Stimulated activated CD8-positive, alpha-beta memory T cell treated with anti-CD3 and anti-CD28 coated beads, Interleukin-12 subunit alpha, Interleukin-12 subunit beta, amount 100 ng/mL, for 1 hour (primary cell): ENCODE measurements at regions not wholly inside any gene's neighbourhood (a gene's known extent, or its start where the extent isn't known, plus 50 kb on each side); places are given as distances from the start of the nearest gene placed in this dataset.
"Not testable (repeated sequence)": the region's sequence is repeated elsewhere in the genome, so short reads cannot be mapped to it uniquely, and the experiment has no call there.

ENCODE experiments used
- DNase-seq: peaks from one replicate; pipeline ENCODE4 v3.0.0-alpha.2; 2020; ENCODE audit warnings: low read depth

DNA sequence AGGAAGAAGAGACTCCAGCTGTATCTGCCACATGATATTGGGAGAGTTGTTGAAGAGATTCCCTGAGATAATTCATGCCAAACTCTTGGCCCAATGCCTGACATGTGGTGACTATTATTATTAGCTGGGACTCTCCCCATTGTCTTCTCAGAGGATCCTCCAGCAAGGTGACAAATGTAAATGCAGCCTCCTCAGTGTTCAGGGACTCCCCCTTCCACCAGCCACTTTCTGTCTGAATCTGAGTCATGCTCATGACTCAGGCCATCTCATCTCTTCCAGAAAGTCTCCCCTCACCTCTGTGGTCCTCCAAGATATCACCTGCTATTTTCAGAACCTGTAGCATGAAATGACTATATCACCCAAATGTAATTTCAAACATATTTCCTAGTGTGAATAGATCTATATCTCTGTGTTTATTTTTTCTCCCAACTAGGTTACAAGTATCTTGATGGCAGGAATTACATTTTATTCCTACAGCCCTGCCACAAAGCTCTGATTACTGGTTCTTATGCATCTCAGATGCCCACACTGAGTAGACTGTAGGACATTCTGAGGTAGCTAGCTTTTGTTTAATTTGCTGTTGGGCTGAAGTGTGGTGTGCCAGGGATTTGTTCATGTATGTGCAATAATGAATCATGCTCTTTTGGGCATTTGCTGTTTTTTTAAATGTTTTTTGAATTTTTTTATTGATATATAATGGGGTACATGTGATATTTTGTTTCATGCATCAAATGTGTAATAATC is 126.6 kb upstream of the IL12B start:
- no peak for DNase-seq

DNA sequence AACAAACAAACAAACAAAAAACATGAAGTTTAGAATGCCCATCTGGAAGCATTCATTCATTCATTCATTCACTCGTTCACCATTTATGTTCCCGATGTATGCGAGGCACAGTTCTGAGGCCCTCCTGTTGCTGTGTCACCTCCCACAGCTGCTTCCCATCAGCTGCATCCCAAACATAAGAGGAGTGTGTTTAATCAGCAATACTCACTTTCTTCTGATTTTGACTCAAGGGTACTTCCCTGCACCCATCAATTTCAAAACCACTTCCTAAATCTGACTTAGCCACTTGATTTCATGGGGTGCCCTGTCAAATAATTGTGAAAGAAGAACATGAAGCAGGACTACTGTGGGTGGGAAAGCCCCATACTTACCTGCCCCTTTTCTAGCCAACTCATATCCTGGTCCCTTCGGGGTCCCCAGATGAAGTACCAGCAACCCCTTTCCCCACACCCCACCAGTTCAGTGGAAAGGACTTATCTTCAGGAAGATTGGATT is 128.0 kb upstream of the IL12B start:
- DNase-seq: no peak

DNA sequence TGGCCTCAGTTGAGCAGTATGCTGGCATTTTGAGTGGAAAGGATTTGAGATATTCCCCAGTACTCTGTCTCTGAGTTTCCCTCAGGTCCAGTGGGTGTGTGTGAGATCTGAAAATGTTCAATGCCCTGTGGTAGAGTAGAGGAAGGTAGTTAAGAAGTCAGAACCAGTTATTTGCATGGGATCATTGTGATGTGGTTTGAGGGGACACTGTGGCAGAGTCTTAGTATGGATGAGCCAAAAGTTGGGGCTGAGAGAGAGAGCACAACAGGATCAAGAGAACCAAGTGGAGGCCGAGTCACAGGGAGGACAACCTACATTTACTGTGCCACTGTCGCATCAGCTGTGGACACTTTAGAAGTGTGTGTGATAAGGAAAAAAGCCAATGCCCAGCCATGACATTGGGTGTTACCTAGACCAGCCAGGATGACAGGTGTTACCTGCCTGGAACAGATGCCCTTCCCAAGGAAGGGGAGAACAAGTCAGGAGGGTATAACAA is 128.9 kb upstream of the IL12B start:
- no peak for DNase-seq

DNA sequence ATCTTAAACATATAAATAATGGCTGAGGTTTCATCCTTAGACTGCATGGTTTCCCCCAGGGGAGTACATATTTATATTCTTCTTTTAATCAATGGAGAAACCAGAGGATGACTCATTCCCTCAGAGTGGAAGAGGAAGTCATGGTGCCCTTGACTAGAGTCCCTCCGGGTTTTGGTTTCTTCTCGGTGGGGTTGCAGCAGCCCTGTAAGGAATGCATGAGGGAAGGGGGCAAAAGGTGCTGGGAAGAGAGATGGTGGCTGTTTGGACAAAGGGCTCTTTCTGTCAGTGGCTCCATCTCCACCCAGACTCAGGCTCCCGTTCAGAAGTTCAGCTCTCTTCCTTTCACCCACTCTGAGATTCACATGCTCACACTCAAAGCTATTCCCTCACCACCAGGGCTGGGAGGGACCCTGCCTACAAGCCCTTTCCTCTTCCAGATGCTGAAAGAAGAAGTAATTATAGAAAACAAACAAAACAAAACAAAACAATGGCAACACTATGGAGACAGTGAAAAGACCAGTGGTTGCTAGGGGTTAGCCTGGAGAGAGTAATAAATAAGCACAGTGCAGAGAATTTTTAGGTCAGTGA is 129.8 kb upstream of the IL12B start:
- no peak for DNase-seq

DNA sequence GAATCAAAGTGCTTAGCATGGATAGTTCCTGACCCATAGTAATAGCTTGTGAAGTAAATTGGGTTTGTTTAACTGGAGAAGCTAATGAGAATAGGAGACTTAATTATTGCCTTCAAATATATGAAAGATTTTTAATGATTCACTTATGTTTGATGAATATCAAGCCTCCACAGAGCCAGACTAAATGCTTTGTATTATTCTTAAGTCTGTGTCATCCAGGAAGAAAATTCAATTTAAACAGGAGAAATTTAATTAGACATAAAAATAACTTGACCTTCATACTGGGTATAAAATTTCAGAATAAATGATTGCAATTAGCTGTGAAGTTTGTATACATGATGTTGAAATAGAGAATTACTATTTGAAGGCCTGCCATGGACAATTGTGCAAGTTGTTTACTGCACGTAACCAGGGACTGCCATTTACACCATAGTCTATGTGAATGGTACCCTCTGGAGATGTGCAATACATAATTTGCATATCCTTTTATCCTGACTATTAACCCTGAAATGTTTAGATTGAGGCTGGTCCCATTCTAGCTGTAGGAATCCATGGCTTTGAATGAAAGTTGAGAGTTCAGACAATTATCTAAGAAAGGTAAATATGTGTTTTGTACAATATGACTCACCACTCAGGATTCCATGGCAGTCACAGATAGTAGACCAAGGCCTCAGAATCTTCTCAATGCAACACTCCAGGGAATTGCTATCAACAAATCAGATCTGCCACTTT is 133.5 kb upstream of the IL12B start:
- no peak for DNase-seq

DNA sequence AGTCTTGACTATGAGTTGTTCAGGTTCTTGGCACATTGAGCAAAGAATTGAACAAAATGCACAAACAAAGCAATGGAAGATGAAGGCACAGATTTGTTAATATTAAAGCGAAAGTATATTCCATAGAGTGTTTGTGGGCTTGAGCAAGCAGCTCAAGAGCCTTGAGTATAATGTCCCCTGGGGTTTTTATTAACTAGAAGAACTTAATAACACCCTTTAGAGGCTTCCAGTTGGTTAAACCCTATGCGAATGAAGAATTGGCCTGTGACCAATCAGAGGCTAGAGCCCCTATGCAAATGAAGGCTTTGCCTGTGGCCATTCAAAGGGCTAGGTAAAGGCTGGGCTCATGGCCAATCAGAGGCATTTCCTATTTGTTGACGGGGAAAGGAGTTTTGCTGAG is 135.3 kb upstream of the IL12B start:
- no peak for DNase-seq

DNA sequence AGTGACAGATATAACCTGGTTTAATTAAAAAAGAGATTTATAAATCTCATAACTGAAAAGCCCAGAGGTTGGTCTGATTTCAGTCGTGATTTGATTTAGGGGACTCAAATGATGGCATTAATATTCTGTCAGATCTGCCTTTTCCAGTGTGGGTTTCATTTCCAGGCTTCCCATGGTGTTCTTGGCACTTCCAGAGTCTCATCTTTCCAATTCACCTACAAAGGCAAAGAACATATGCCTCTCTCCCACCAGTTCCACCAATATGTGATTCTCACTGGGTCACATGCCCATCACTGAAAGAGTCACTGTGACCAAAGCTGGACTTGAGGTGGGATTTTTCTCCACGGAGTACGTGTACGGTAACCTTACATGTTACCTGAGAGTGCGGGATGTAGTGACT is 137.4 kb upstream of the IL12B start:
- no peak for DNase-seq

DNA sequence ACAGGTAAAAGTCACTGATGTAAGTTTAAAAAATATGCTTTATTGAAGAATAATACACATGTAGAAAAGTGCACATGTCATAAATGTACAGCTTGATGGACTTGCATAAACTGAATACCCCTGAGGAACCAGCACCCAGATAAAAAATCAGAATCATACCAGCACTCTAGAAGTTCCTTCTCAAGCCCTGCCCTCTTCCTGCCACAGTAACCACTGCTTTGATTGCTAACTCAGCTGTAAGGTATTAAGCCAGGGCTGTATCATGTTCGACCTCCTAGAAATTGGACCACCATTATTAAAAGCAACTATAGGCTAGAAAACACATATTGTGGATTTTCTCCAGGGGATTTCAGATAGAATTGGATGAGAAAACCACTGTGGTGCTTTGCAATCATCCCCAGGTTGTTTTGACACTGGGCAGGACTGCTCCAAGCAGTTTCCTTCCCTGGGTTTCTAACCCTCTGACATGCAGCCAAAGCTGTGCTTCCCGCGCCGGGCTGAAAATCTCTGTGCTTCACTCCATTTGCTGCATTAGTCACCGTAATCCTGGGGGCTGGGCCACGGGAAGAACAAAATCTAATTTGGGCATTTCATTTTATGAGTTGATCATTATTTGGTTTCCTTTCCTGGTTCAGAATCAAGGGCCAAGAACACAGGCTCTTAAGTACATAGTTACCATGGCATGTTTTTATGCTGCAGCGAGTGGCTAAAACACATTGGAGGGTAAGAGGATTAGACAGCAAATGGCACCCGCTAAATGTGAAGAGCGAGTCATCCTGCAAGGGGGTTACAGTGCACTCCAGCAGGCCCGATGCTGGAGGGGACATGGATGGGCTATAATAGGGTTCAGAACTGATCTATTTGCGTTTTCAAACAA is 139.4 kb upstream of the IL12B start:
- DNase-seq: no peak

DNA sequence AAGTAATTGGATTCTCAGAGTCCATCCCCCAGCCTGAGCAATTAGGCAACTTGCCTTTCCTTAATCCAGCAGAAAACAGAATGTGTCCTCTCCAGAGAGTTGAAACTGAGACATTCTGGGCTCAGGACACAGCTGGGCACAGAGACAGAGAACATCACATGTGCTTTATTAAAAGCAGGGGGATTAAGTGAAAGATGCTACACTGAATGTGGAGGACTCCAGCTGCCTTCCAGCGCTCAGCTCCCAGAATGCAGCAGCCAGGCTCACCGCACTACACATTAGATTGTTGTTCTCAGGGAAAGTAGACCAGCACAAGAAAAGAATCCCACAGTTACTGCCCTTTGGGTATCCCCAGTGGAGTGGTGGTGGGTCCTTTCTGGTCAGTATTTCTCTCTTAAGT is 141.6 kb upstream of the IL12B start:
- DNase-seq: no peak

DNA sequence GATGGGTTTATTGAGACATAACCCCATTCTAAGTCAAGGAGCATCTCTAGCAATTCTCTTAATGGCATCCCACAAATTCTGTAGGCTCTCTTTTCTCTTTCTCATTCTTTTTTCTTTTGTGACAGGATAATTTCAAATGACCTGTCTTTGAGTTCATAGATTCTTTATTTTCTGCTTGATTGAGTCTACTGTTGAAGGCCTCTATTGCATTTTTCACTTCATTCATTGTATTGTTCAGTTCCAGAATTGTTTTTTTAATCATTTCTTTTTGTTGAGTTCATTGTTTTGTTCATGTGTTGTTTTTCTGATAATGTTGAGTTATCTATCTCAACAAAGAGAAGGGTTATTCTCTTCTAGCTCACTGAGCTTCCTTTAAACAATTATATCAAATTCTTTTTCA is 144.7 kb upstream of the IL12B start:
- no peak for DNase-seq

DNA sequence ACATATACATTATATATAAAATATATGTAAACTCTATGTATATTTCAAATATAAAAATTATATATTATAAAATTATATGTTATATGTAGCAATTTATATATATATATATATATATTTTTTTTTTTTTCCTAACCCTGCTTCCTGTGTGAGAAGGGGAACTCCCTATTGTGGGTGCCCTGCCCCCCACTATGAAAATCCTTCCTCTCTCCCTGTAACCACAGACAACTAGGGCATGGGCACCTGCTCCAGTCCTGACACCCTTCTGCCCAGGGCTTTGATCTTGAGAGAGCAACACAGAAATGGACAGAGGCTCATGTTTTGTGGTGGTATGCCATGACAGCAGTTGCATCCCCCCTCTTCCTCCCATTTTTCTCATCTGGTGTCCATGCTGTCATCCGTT is 148.7 kb upstream of the IL12B start:
- no peak for DNase-seq

DNA sequence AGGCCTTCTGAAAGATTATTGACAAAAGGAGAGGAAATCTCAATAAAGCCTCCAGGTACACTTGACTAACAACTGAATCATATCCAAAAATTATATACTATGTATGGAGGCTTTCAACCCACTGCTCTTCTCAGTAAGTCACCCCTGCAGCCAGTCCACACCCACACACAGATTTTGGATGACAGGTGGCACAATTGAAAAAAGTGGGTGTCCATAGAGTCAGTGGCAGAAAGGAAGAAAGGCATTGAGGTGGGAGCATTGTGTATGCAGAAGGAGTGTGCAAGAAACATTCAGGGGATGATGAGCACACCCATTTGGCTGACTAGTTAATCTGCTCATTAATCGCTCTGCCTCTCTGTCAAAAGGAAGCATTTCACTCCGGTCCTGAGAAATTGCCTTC is 150.6 kb upstream of the IL12B start:
- DNase-seq: no peak

DNA sequence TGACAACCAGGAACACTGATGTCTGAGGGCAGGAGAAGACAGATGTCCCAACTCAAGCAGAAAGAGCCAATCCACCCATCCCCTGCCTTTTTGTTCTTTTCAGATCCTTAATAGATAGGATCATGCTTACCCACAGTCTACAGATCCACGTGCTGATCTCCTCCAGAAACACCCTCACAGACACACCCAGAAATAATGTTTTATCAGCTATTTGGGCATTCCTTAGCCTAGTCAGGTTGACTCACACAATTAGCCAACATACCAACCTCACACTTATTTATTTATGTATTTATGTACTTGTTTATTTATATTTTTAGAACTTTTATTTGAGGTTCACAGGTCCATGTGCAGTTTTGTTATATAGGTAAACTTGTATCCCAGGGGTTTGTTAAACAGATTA is 151.5 kb upstream of the IL12B start:
- DNase-seq: no peak

DNA sequence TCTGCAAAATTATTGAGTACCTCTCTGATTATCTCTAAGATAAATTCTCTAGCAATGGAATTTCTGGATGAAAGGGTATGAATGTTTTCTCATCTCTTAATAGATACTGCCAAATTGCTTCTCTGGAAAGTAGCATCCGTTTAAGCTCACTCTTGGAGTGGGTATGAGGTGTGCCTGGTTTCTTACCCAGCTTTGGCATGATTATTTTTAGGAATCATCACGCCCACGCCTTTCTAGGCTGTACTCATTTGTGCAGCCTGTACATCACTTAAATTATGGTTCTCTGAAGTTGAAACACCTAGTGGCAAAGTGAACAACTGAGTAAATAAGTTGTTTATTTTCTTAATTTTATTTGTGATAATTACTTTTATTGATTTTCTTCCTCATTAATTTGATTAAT is 156.5 kb upstream of the IL12B start:
- DNase-seq: no peak

DNA sequence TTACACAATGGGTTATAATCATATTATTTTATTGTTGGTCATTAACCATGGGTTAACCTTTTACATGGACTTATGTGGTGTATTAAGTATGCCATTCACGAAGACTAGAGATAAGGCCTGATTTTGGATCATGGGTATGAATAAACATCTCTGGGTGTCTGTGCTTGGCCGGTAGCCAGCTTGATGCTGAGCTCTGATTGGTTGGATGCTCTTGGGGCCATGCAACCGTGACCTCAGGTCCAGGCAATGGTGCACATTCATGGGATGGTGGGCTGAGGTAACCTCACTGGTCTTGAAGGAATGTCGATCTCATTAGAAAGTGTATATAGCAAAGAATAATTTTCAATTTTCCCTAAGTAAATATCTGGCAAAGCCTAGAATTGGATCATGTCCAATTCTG is 158.2 kb upstream of the IL12B start:
- no peak for DNase-seq

DNA sequence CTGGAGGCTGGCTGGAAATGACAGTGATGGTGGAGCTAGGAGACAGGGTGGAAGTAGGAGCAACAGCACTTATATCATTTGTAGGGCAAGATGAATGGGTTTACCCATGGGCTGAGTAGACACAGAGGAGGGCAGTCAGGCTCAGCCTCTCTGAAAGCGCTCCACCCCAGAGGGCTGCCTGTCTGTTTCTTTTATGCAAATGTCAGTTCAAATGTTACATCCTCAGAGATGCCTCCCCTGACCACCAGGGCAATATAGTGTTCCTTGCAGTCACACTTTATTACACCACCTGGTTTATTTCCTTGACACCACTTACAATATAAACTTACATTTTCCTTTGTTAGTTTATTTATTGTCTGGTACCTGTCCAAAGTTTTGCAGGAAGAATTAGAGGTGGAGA is 159.5 kb upstream of the IL12B start:
- no peak for DNase-seq

DNA sequence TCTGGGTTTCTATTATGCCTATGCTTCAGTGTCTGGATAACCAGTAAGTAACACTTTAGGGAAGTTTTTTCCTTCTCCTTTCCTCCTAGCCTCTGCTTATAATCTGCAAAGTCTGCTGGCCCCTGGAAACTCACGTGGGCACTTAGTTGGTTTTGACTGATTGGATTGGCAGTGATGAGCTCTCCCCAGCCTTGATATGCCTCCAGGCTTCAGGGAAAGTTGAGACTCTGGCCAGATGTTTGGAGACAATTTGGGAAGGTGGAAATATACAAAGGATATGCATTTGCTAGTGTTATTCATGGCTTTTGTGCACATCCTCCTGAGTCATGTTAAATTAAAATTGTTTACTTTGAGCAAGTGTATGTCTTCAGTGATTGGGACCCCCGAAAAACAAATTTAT is 160.2 kb upstream of the IL12B start:
- no peak for DNase-seq

DNA sequence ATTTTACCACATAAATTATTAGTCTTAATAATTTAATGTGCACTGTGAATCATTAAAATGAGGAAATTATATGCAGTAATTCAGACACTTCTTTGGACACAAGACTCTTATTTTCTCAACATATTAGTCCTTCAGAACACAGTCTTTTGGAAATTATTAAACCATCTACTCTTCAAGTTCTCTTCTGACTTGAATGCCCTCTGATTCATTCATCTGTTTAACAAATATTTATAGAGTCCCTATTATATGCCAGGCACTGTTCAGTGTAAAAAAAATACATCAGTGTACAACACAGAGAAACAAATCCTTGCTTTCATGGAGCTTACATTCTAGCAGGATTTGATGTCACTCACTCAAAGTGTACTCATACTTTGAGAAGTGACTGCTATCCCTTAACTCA is 163.4 kb upstream of the IL12B start:
- DNase-seq: no peak

DNA sequence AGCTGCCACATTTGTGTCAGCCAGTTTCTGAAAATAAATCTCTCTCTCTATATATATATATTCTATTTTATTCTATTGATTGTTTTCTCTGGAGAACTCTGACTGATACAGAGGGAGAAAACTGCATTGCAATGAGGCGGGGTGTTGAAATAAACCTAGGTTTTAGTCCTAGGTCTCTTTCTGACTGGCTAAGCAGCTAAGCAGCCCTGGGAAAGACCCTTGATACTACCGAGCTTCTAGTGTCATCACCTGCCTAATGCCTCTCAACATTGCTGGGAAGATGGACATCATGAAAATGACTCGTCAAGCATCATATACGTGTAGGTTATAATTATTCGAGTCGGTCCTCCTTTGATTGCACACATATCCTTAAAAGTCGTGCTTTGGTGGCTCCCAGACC is 166.5 kb upstream of the IL12B start:
- no peak for DNase-seq

DNA sequence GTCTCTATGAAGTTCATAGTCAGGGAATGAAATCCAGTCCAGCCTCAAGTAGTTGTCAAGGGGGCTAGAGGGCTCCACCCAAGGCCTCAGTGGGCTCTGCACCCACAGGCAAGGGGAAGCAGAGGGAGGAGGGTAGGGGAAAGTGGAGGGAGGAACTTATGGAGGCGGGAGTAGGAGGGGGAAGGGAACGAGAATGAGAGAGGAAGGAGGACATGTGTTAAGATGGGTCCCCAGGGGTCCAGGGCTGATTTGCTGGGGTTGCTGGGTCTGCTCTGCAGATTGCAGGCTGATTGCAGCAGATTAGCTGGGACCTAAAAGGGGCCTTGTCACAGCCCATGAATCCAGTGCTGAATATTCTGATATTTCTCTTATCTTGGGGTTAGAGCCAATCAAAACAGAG is 166.9 kb upstream of the IL12B start:
- no peak for DNase-seq

DNA sequence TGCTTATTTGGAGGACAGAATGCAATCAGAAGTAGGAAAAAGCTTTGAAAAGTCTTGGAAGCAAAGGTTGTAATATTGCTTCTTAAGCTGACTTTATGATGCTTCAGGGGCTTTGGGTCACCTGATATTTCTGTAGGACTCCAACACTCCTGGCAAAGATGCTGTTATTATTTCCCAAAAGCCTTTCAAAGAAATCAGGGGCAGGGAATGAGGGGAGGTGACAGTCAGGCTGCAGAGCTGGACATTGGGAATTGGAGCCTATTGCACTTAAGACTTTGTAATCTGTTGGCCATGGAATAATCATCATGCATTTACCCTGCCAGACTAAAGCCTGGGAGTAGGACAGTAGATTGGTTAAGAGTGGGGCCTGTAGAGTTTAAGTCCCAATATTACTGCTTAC is 168.3 kb upstream of the IL12B start:
- no peak for DNase-seq

DNA sequence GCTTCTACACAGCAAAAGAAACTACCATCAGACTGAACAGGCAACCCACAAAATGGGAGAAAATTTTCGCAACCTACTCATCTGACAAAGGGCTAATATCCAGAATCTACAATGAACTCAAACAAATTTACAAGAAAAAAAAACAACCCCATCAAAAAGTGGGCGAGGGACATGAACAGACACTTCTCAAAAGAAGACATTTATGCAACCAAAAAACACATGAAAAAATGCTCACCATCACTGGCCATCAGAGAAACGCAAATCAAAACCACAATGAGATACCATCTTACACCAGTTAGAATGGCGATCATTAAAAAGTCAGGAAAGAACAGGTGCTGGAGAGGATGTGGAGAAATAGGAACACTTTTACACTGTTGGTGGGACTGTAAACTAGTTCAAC is 171.8 kb upstream of the IL12B start:
- DNase-seq: not testable (repeated sequence)
